ENCODE measurements at regions not wholly inside any gene's neighbourhood (a gene's known extent, or its start where the extent isn't known, plus 50 kb on each side); places are given as distances from the start of the nearest gene placed in this dataset.

DNA sequence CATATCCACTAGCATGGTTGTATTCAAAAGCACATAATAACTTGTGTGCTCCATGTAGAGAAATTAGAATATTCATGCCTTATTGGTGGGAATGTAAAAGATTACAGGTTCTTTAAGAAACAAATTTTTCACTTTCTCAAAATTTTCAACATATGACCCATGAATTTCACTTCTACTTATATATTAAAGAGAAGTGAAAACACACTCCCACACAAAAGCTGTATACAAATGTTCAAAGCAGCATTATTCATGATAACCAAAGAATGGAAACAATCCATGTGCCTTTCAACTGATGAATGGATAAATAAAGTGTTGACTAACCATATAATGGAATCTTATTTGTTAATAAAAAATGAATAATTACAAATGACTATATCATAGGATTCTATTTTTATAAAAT lies 694.5 kb upstream of the PCDH15 start:
- in situ Hi-C loops (cut with MboI; ENCODE audit: low sequenced_read_pairs, unreplicated experiment) = no loop called here
- no peak for DNase-seq (ENCODE audit: low spot score)
- TF ChIP-seq, protein P1, sequence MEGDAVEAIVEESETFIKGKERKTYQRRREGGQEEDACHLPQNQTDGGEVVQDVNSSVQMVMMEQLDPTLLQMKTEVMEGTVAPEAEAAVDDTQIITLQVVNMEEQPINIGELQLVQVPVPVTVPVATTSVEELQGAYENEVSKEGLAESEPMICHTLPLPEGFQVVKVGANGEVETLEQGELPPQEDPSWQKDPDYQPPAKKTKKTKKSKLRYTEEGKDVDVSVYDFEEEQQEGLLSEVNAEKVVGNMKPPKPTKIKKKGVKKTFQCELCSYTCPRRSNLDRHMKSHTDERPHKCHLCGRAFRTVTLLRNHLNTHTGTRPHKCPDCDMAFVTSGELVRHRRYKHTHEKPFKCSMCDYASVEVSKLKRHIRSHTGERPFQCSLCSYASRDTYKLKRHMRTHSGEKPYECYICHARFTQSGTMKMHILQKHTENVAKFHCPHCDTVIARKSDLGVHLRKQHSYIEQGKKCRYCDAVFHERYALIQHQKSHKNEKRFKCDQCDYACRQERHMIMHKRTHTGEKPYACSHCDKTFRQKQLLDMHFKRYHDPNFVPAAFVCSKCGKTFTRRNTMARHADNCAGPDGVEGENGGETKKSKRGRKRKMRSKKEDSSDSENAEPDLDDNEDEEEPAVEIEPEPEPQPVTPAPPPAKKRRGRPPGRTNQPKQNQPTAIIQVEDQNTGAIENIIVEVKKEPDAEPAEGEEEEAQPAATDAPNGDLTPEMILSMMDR (IDR thresholded peaks at IDR 0.05; ENCODE audit: borderline replicate concordance, control extremely low read depth, extremely low read depth, insufficient read depth, missing control alignments) = no peak

DNA sequence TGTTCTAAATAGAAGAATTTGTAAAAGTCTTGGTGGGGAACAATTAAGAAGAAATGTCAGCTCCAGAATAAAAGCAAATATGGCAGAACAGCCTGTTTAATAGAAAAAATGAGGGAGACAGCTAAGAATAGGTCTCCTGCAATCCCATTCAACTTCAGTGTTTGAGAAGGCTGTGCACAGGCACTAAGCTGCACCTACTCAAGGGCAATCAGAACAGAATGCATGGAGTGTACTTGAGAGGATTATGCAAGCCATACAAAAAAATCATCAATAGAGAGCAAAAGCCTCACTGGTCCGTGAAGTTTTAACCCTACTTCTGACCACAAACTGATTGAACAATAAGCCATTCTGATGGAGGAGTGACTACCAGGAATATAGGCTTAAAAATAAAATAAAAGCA lies 690.7 kb upstream of the PCDH15 start:
- no peak for DNase-seq (ENCODE audit: low spot score)
- in situ Hi-C loops (cut with MboI; ENCODE audit: low sequenced_read_pairs, unreplicated experiment) = no loop called here
- TF ChIP-seq, protein P1 (IDR thresholded peaks at IDR 0.05; ENCODE audit: borderline replicate concordance, control extremely low read depth, extremely low read depth, insufficient read depth, missing control alignments) = no peak

DNA sequence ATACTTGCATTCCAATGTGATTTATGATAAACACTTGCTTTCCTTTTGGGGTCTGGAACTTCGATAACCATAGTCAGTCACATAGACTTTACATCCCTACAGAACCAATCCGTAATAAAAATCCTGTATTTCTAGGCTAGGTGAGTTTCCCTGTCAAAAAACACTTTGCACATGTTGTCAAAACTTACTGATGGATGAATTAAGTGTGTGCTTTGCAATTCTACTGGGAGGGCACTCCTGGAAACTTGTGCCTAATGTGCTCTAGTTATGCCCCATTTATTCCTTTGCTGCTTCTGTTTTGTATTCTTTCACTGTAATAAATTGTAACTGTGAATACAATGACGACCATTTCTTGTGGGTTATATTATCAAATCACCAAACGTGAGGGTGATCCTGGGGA lies 684.8 kb upstream of the PCDH15 start:
- in situ Hi-C loops (cut with MboI; ENCODE audit: low sequenced_read_pairs, unreplicated experiment) = no loop called here

DNA sequence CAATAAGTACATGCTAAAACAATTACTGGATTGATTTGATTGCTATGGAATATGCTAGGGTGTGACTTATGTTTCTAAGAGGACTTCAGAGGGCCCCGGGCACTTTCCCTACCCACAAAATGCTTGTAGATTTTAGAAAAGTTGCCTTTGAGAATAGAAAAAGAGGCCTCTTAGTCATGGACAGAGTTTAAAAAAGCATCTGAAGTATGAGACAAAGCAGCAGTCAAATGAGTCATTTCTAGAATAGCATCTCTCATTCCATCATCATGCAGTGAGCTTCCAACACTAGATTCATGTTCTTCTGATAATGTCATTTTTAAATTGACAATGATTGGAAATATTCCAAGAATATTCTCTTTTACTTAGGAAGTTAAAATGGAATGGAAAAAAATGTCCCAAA lies 675.1 kb upstream of the PCDH15 start:
- DNase-seq (ENCODE audit: low spot score) = no peak
- TF ChIP-seq, protein P1 (IDR thresholded peaks at IDR 0.05; ENCODE audit: borderline replicate concordance, control extremely low read depth, extremely low read depth, insufficient read depth, missing control alignments) = no peak
- in situ Hi-C loops (cut with MboI; ENCODE audit: low sequenced_read_pairs, unreplicated experiment) = no loop called here

More for the DNA sequence above, 684.8 kb upstream of the PCDH15 start:
- TF ChIP-seq, protein P1 (IDR thresholded peaks at IDR 0.05; ENCODE audit: borderline replicate concordance, control extremely low read depth, extremely low read depth, insufficient read depth, missing control alignments) = no peak
- no peak for DNase-seq (ENCODE audit: low spot score)

DNA sequence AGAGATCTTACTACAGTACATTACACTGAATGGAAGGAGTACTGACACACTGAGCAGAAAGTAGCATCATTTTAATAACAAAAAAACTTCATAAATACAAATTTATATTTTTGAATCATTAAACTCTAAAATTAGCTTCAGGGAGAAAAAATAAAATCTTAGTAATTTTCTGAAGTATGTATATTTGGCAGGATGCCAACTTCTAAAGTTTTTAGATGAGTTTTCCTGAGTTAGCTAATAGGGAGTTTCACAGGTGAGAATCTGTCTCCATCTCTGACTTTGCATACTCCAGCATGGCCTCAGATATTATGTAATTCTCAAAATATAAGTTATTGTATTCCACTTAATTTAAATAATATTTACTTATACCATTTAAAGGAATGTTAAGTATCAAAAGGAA lies 673.2 kb upstream of the PCDH15 start:
- no peak for DNase-seq (ENCODE audit: low spot score)
- in situ Hi-C loops (cut with MboI; ENCODE audit: low sequenced_read_pairs, unreplicated experiment) = no loop called here
- TF ChIP-seq, protein P1 (IDR thresholded peaks at IDR 0.05; ENCODE audit: borderline replicate concordance, control extremely low read depth, extremely low read depth, insufficient read depth, missing control alignments) = no peak

DNA sequence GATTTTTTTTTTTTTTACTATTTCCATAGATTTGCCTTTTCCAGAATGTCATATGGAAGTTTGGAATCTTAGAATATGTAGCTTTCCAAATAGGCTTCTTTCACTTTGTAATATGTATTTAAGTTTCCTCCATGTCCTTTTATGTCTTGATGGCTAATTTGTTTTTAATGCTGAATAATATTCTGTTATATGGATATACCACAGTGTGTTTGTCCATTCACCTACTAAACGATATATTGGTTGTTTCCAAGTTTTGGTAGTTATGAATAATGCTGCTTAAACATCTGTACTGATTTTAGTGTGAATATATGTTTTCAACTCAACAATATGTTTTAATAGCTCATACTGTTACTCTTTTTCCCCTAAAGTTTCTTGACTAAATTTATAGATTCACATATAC lies 669.8 kb upstream of the PCDH15 start:
- TF ChIP-seq, protein P1 (IDR thresholded peaks at IDR 0.05; ENCODE audit: borderline replicate concordance, control extremely low read depth, extremely low read depth, insufficient read depth, missing control alignments) = no peak
- no peak for DNase-seq (ENCODE audit: low spot score)
- in situ Hi-C loops (cut with MboI; ENCODE audit: low sequenced_read_pairs, unreplicated experiment) = no loop called here
